Daoy (cell line): ENCODE measurements at regions not wholly inside any gene's neighbourhood (a gene's known extent, or its start where the extent isn't known, plus 50 kb on each side); places are given as distances from the start of the nearest gene placed in this dataset.
A peak's percentile ranks its signal among the peaks of the same experiment; 100 is the strongest.

Experiments
- DNase-seq: peaks from one replicate; pipeline ENCODE4 v3.0.0-alpha.2; 2015; ENCODE audit warnings: low read depth

- DNase-seq, result peak; percentile 90
Observed at GRCh38 chr6:80457439-80457933, 351.0 kb downstream of the BCKDHB start.

- no peak for DNase-seq
Observed at GRCh38 chr6:80456724-80457438, 350.4 kb downstream of the BCKDHB start.

GRCh38 chr6:80454661-80455365, 348.3 kb downstream of the BCKDHB start:
- no peak for DNase-seq

GRCh38 chr6:80454197-80454596, 347.7 kb downstream of the BCKDHB start:
- DNase-seq, result peak; percentile 89

GRCh38 chr6:80449726-80450125, 343.3 kb downstream of the BCKDHB start:
- no peak for DNase-seq

- DNase-seq, result no peak
Observed at GRCh38 chr6:80446454-80447045, 340.1 kb downstream of the BCKDHB start.

GRCh38 chr6:80445751-80446150, 339.3 kb downstream of the BCKDHB start:
- no peak for DNase-seq

- no peak for DNase-seq
Observed at GRCh38 chr6:80442366-80442765, 335.9 kb downstream of the BCKDHB start.

- no peak for DNase-seq
Observed at GRCh38 chr6:80441131-80441530, 334.7 kb downstream of the BCKDHB start.

- DNase-seq, result no peak
Observed at GRCh38 chr6:80440496-80441115, 334.1 kb downstream of the BCKDHB start.

GRCh38 chr6:80439721-80440470, 333.4 kb downstream of the BCKDHB start:
- no peak for DNase-seq

GRCh38 chr6:80438772-80439171, 332.3 kb downstream of the BCKDHB start:
- DNase-seq, result peak; percentile 75

- no peak for DNase-seq
Observed at GRCh38 chr6:80437801-80438200, 331.3 kb downstream of the BCKDHB start.

GRCh38 chr6:80437221-80437620, 330.8 kb downstream of the BCKDHB start:
- DNase-seq, result no peak

GRCh38 chr6:80436663-80437062, 330.2 kb downstream of the BCKDHB start:
- DNase-seq, result no peak

GRCh38 chr6:80435457-80435856, 329.0 kb downstream of the BCKDHB start:
- DNase-seq, result no peak

GRCh38 chr6:80434691-80435350, 328.4 kb downstream of the BCKDHB start:
- no peak for DNase-seq

GRCh38 chr6:80433673-80434025, 327.2 kb downstream of the BCKDHB start:
- DNase-seq, result no peak

GRCh38 chr6:80433010-80433672, 326.7 kb downstream of the BCKDHB start:
- DNase-seq, result no peak

GRCh38 chr6:80425089-80425823, 318.8 kb downstream of the BCKDHB start:
- DNase-seq, result peak; percentile 62
